ENCODE measurements at regions not wholly inside any gene's neighbourhood (a gene's known extent, or its start where the extent isn't known, plus 50 kb on each side); places are given as distances from the start of the nearest gene placed in this dataset.

- Mint-ChIP-seq H3K27ac (no peak overlapping the region), H3K9me3 (0 out of 2 replicates have a peak, but pooled peaks cover 3% of the 10 kb centered on the region), H3K36me3 (no peaks in the 10 kb centered on the region), H3K27me3 (ENCODE audit: low read depth) (no peaks in the 10 kb centered on the region), H3K4me3 (no peak overlapping the region), H3K4me1 (peaks cover 38% of the 10 kb centered on the region)
- TF ChIP-seq NR3C1 (CRISPR knock-in tag; conservative IDR thresholded peaks at IDR 0.05; ENCODE audit: low read depth) (no peak), CTCF (IDR thresholded peaks at IDR 0.05) (no peak), JUN (CRISPR knock-in tag; IDR thresholded peaks at IDR 0.05) (no peak), AFF4 (CRISPR knock-in tag; IDR thresholded peaks at IDR 0.05; ENCODE audit: borderline replicate concordance) (no peak), ERG (CRISPR knock-in tag; IDR thresholded peaks at IDR 0.05) (no peak), NFE2L1 (CRISPR knock-in tag; IDR thresholded peaks at IDR 0.05) (no peak), RELA (CRISPR knock-in tag; IDR thresholded peaks at IDR 0.05; ENCODE audit: borderline replicate concordance) (no peak), ATF1 (CRISPR knock-in tag; IDR thresholded peaks at IDR 0.05) (no peak), ZNF232 (CRISPR knock-in tag; IDR thresholded peaks at IDR 0.05) (no peak), ZNF138 (CRISPR knock-in tag; conservative IDR thresholded peaks at IDR 0.05) (no peak), FOXJ3 (CRISPR knock-in tag; IDR thresholded peaks at IDR 0.05; ENCODE audit: borderline replicate concordance) (no peak), MAX (CRISPR knock-in tag; IDR thresholded peaks at IDR 0.05) (no peak), MLX (CRISPR knock-in tag; IDR thresholded peaks at IDR 0.05) (no peak), ZNF281 (CRISPR knock-in tag; IDR thresholded peaks at IDR 0.05) (no peak), GRHL2 (CRISPR knock-in tag; IDR thresholded peaks at IDR 0.05; ENCODE audit: insufficient replicate concordance, severe bottlenecking) (no peak)
- no peak for DNase-seq (ENCODE audit: low spot score)
- CTCF ChIA-PET = no interaction called here
- ATAC-seq = peak; percentile 67
- POLR2A ChIA-PET = no interaction called here
Observed at GRCh38 chr3:20376665-20377217, 190.7 kb upstream of the SGO1 start.
